ENCODE measurements at regions not wholly inside any gene's neighbourhood (a gene's known extent, or its start where the extent isn't known, plus 50 kb on each side); places are given as distances from the start of the nearest gene placed in this dataset.

GRCh38 chr2:217011576-217011975, 151.7 kb upstream of the TNP1 start:
- CTCF ChIA-PET = no interaction called here

GRCh38 chr2:217010173-217010572, 150.3 kb upstream of the TNP1 start:
- no peak for DNase-seq (ENCODE audit: low spot score)
- no peak for TF ChIP-seq EZH2 (IDR thresholded peaks at IDR 0.05; ENCODE audit: borderline replicate concordance, low read depth, low read length, poor library complexity, severe bottlenecking)
- TF ChIP-seq, protein P1, sequence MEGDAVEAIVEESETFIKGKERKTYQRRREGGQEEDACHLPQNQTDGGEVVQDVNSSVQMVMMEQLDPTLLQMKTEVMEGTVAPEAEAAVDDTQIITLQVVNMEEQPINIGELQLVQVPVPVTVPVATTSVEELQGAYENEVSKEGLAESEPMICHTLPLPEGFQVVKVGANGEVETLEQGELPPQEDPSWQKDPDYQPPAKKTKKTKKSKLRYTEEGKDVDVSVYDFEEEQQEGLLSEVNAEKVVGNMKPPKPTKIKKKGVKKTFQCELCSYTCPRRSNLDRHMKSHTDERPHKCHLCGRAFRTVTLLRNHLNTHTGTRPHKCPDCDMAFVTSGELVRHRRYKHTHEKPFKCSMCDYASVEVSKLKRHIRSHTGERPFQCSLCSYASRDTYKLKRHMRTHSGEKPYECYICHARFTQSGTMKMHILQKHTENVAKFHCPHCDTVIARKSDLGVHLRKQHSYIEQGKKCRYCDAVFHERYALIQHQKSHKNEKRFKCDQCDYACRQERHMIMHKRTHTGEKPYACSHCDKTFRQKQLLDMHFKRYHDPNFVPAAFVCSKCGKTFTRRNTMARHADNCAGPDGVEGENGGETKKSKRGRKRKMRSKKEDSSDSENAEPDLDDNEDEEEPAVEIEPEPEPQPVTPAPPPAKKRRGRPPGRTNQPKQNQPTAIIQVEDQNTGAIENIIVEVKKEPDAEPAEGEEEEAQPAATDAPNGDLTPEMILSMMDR (conservative IDR thresholded peaks at IDR 0.05; ENCODE audit: low read depth, low read length) = no peak
- H3K27ac ChIP-seq (ENCODE audit: low read depth, low read length, poor library complexity, severe bottlenecking) = no peak overlapping the region
- intact Hi-C loops (cut with micrococcal nuclease; ENCODE audit: unreplicated experiment) = no loop called here
- H3K4me3 ChIP-seq (ENCODE audit: low read depth, low read length, poor library complexity, severe bottlenecking) = no peak overlapping the region
- peaks cover 17% of the 10 kb centered on the region for H3K27me3 ChIP-seq (replicated peaks; ENCODE audit: insufficient read depth, low read depth, low read length, poor library complexity)
- no peaks in the 10 kb centered on the region for H3K9me3 ChIP-seq (ENCODE audit: low read depth, low read length, poor library complexity, severe bottlenecking)
- BruUV-seq (replicated peaks) = no TSS peak
- POLR2A ChIA-PET (ENCODE audit: low non-redundant PET) = no interaction called here
- CTCF ChIA-PET = no interaction called here
- H3K4me1 ChIP-seq (ENCODE audit: insufficient read depth, low read length, poor library complexity, severe bottlenecking) = no peaks in the 10 kb centered on the region
- no peaks in the 10 kb centered on the region for H3K36me3 ChIP-seq (ENCODE audit: insufficient read depth, low read length, poor library complexity, severe bottlenecking)

More at GRCh38 chr2:217011576-217011975, 151.7 kb upstream of the TNP1 start:
- BruUV-seq (replicated peaks) = no TSS peak
- POLR2A ChIA-PET (ENCODE audit: low non-redundant PET) = no interaction called here
- intact Hi-C loops (cut with micrococcal nuclease; ENCODE audit: unreplicated experiment) = no loop called here
- H3K36me3 ChIP-seq (ENCODE audit: insufficient read depth, low read length, poor library complexity, severe bottlenecking) = no peaks in the 10 kb centered on the region
- no peaks in the 10 kb centered on the region for H3K4me1 ChIP-seq (ENCODE audit: insufficient read depth, low read length, poor library complexity, severe bottlenecking)
- DNase-seq (ENCODE audit: low spot score) = no peak
- no peak overlapping the region for H3K27ac ChIP-seq (ENCODE audit: low read depth, low read length, poor library complexity, severe bottlenecking)
- H3K4me3 ChIP-seq (ENCODE audit: low read depth, low read length, poor library complexity, severe bottlenecking) = no peak overlapping the region
- TF ChIP-seq EZH2 (IDR thresholded peaks at IDR 0.05; ENCODE audit: borderline replicate concordance, low read depth, low read length, poor library complexity, severe bottlenecking) = no peak
- TF ChIP-seq, protein P1 (conservative IDR thresholded peaks at IDR 0.05; ENCODE audit: low read depth, low read length) = no peak
- no peaks in the 10 kb centered on the region for H3K9me3 ChIP-seq (ENCODE audit: low read depth, low read length, poor library complexity, severe bottlenecking)
- peaks cover 13% of the 10 kb centered on the region for H3K27me3 ChIP-seq (replicated peaks; ENCODE audit: insufficient read depth, low read depth, low read length, poor library complexity)

DNA sequence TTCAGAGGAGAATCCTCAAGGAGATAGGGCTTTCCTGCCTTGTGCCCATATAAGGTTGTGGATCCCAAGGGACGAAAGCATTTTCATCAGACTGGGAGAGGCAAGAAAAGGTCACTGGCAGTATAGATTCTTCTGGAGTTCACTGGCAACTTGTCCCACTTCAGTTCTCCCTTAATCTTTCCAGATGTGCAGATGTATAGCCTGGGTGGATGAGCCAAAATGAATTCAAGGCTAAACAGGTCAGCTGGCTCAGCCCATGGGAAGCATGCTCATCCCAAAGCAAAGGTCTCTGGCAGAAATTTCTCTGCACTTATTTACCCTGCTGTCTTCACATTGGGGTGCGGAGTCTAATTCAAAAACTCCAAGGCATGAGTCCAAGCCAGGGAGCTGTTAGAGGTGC, 148.9 kb upstream of the TNP1 start:
- no TSS peak for BruUV-seq (replicated peaks)
- peaks cover 17% of the 10 kb centered on the region for H3K27me3 ChIP-seq (replicated peaks; ENCODE audit: insufficient read depth, low read depth, low read length, poor library complexity)
- CTCF ChIA-PET = no interaction called here

More for the DNA sequence above, 148.9 kb upstream of the TNP1 start:
- no peak for DNase-seq (ENCODE audit: low spot score)
- Histone ChIP-seq H3K4me1 (ENCODE audit: insufficient read depth, low read length, poor library complexity, severe bottlenecking) (no peaks in the 10 kb centered on the region), H3K36me3 (ENCODE audit: insufficient read depth, low read length, poor library complexity, severe bottlenecking) (no peaks in the 10 kb centered on the region), H3K9me3 (ENCODE audit: low read depth, low read length, poor library complexity, severe bottlenecking) (no peaks in the 10 kb centered on the region), H3K4me3 (ENCODE audit: low read depth, low read length, poor library complexity, severe bottlenecking) (no peak overlapping the region), H3K27ac (ENCODE audit: low read depth, low read length, poor library complexity, severe bottlenecking) (no peak overlapping the region)
- POLR2A ChIA-PET (ENCODE audit: low non-redundant PET) = no interaction called here
- no peak for TF ChIP-seq EZH2 (IDR thresholded peaks at IDR 0.05; ENCODE audit: borderline replicate concordance, low read depth, low read length, poor library complexity, severe bottlenecking)
- TF ChIP-seq, protein P1 (conservative IDR thresholded peaks at IDR 0.05; ENCODE audit: low read depth, low read length) = no peak
- intact Hi-C loops (cut with micrococcal nuclease; ENCODE audit: unreplicated experiment) = no loop called here
